Midbrain (tissue), 1 donor: ENCODE measurements at regions not wholly inside any gene's neighbourhood (a gene's known extent, or its start where the extent isn't known, plus 50 kb on each side); places are given as distances from the start of the nearest gene placed in this dataset.

Source experiments
- DNase-seq: peaks from one replicate; lab custom pipeline; 2025; lab: John Stamatoyannopoulos, UW

DNA sequence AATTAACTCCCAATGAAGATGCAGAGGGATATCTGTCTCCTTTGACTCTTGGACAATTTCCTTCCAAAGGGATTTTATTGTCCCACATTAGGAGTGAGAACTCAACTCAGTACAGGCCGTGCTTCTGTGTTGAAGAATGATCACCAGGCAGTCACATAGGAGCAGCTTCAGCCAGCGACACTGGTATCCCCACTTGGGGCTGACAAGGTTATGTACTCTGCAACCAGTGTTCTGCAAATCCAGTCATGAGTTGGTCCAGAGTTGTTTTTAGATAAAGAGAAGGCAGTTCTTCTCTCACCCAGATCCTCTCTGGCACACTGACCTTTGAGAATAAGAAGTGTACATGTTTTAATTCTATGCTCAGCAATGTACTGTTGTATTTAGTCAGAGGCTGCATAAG lies 415.8 kb downstream of the SETD4 start:
- DNase-seq: no peak

DNA sequence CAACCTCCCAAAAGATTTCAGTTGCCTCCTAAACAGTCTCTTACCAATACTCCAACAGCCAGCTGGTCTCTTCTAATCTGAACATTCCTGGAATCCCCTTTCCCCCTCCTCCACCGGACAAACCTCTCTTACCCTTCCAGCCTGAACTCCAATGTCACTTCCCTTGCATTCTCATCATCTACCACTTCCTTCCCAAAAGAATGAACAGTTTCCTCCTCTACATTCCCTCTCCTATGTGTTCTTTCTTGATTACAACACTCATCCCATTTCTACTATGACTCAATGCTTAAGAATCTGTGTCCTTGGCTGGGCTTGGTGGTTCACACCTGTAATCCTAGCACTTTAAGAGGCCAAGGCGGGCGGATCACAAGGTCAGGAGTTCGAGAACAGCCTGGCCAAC lies 417.1 kb downstream of the SETD4 start:
- DNase-seq: no peak

DNA sequence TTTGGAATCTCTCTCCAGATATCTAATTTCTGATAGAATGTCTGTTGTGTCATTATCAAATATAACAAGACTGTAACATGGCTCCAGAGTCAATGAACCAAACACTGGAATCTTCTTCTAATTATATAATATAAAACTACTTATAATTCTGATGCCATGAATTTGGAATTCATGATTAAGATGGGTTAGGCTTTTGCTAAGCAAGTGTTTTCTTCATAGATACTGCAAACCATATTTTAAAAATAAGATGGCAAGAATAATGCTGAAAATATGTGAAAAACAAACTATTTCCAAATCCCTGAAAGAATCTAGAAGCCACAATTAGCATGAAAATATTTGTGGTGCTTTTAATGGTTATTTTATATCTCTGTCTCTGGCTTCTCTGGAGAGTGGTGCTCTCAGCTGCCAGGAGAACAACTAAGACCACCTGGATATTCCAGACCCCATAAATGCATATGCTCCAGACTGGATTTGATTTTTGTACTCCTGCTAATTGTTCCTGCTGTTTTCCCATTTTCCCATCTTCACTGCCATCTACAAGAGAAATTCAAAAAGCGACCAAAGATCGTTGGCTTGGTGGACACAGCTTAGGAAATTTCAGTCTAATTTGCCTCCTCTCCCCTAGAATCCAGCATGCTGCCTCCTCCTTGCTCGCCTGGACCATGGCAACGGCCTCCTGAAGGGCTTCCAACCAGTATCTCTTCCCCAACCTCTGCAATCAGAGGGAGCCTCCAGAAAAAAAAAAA lies 418.9 kb downstream of the SETD4 start:
- no peak for DNase-seq

DNA sequence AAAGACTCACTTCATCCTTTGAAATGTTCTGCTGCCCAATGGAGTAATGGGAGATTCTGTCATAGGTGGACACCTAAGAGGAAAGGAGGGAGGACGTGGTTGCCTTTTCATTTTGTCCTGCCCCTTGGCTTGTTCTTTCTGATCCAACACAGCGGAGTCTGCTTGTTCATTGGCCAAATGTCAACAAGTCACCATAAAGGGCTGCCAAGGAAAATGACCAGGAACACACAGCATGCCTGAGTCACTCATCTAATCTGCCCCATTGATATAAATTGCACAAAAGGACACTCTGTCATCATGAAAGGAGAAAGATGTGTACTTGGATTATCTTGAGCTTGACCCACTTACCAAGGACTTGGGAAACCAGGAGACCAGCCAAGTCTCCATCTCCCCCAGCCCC lies 422.9 kb downstream of the SETD4 start:
- DNase-seq: no peak

DNA sequence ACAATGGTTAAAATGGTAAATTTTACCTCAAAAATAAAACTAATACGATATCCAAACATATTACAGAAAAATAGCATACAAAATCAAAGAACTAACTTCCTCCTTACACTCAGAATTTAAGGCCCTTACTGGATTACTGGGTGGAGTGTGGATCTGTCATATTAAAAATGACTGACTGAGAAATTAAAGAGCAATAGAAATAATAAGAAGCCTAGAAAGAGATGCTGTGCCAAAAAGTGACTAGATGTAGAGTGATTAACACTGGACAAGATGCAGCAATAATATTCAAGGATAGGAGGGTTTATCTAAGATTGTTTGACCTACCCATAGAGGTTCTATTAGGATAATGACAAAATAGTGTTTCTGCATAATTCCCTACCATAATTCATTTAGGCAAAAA lies 424.3 kb downstream of the SETD4 start:
- DNase-seq: no peak

DNA sequence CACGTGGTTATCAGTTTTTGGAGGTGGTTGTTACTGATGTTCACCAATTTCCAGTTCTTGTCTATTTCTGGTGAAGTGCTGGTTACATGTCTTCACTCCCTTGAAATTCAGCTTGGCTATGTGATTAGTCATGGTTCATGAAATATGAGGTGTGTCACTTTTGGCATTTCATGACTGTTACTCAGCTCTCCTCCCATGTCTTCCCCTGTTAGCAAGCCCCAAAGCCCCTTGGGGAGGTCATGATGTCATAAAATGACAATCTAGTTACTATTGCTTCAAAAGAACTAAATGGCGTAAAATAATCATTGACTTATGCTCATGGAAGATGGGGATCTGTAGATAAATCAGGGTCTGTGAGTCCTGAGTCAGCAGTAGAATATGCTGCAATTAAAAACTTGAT lies 425.1 kb downstream of the SETD4 start:
- DNase-seq: no peak

DNA sequence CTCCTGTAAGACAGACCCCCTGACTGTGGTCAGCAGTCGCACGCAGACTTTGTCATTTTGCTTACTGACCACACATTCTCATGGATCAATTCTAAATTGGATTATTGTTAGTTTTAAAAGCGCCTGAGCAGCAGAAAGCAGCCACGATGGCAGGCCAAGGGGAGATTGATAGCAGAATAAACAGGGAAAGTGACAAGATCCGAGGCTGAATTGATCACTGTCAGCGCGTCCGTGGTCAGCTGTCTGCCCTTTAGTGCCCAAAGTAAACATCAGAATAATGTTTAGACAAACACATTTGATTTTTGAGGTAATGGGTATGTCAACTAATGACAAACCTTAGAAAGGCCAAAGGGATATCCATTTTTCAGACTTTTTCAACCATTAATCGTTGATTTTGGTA lies 426.8 kb downstream of the SETD4 start:
- DNase-seq: no peak

DNA sequence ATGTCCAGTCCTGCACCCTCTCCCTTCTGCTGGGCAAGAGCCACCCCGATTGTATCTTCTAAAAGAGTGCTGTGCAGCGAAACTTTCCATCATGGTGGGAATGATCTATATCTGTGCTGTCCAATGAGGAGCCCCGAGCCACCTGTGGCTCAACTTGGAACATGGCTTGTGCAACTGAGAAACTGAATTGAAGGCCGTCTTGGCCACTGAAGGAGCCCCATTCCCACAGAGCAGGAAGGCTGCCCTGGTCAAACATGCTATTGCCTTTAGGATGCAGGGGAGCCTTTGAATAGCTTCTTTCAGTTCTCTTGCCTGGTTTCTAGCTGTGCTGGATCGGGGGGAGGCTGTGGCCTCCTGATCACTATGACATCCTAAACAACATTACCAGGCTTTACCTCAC lies 427.6 kb downstream of the SETD4 start:
- DNase-seq: no peak

DNA sequence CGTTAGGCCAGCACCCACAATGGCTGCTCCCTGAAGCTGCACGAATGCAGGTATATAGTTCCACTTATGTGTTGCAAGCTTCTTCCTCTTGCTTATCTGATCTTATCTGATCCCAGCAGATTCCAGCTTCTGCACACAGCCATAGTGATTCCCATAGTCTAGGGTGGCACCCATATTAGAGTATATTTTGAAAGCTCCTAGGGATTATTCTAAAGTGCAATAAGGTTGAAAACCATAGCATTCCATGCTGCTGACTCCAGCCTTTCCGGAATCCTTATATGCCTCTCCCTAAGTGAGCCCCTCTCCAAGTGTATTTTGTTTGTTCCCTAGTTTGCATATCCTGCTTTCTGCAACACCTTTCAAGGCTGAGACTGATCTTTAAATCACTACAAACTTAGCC lies 432.0 kb downstream of the SETD4 start:
- no peak for DNase-seq

DNA sequence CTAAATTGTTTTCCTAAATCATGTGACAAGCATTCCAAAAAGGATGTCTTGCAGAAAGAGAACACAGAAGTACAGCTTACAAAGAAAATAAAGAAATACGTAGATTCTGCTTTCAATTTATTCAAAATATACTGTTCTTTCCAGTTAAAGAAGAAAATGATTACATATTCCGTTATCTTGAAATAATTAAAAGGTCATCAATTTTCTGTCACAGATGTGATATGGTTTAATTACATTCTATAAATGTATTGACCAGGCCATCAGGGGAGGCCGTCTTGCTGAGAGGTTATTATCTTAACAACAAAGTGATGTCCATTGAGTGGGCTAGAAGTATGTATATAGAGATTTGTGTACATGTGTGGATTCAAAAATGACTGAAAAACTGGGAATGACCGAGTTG lies 432.9 kb downstream of the SETD4 start:
- no peak for DNase-seq

DNA sequence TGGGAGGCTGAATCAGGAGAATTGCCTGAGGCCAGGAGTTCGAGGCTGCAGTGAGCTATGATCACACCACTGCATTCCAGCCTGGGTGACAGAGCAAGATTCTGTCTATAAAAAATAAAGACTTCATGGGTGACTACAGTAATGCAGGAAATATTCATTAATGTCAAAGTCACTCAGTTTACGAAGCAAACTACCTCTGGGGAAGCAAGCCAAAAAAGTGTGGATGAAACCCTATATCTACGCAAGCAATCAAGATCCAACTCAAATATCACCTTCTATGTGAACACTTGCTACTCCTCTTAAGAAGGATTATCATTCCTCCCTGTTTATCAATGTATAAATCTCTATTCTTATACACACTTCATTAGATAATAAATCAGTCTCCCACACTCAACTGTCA lies 434.8 kb downstream of the SETD4 start:
- DNase-seq: no peak

DNA sequence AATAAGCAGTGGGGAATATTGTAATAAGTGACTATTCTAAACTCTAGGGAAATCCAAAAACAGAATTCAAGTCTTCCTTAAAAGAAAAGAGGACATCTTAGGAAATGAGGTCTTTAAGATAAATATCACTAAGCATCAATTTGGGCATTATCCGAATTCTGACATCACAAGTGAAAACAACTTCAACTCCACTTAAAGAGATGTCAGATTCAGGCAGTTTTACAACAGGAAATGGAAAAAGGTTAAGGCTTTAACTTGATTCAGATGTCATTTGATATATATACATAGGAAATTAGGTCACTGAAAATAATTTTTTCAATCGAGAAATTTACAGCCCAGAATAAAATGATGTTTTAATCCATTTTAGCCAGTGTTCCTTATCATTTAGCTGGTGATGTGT lies 435.4 kb downstream of the SETD4 start:
- DNase-seq: no peak

DNA sequence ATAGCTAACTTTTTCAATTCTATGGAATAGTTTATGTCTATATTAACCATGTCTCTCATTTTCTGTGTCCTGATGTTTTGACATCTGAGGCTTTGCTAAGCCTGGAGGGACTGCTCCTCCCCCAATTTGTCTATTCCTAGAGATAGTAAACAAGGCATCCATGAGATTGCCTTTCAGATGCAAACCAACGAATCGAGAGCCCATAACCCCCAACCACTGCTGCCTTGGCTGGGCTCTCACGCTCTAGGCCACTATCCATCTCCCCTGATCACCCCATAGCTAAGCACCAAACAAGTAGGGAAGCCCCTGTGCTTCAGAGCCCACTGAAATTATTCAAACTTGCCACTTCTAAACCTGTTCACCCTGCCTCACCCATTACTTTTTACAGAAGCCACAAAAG lies 437.7 kb downstream of the SETD4 start:
- no peak for DNase-seq

DNA sequence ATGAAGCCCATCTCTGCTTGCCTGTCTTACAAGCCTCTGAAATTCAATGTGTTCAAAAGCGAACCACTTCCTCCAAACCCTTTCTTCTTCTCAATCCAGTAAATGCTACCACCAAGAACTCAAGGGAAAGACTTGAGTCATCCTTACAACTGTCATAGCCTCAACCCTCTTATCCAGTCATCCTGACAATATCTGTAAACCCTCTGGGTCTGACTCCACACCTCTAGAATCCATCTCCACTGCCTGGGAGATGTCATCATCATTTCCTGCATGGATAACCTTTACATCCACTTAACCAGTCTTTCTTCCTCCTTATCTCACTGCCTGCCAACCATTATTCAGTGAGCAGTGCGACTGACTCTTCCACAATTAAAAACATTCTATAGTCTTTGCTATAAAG lies 441.1 kb downstream of the SETD4 start:
- DNase-seq: no peak

DNA sequence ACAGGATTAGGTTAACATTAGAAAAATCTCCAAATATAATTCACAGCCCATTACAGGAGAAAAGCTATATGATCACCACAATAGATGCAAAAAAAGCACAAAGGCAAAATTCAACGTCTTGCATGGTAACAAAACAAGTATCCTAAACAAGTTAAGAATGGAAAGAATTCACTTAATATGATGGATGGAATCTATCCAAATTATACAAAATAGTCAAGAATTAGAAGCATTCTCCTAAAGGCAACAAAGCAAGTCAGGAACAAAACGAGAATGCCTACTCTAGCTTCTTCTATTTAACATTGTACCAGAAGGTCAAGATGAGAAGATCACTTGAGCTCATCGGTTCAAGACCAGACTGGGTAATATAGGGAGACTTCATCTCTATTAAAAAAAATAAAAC lies 442.8 kb downstream of the SETD4 start:
- no peak for DNase-seq

DNA sequence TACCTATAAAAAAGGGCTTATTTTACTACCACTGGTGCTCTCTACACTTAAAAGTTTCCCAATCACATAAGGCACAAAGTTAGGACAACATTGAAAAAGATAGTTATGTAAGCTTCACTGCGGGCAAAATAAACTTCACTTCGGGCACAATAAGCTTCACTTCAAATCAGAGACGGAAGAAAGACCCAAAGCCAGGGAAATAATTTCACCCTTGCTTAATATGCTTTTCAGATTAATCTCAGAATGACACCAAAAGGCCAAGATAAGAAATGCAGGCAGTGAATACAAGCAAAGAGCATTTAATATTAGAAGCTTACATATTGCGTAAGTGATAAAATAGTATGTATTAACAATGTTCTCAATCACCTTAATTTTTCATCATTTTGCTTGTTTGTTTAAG lies 444.2 kb downstream of the SETD4 start:
- DNase-seq: peak; percentile 20

DNA sequence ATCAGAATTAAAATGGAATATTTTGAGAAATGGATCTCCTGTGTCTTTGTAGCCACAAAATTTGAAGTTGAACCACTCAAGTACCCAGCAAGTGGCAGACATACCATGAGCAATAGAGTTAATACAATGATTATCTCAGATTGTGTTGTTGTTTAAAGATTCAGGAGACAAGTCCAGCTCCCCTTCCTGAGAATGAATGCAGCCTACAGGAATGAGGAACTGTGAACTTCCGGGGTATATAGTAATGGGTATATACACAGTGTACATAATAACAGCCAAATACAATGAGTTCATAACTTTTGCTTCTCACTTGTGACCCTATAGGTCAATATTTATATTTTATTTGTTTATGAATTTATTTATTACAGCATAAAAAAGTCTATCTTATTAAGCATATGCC lies 445.0 kb downstream of the SETD4 start:
- DNase-seq: no peak

DNA sequence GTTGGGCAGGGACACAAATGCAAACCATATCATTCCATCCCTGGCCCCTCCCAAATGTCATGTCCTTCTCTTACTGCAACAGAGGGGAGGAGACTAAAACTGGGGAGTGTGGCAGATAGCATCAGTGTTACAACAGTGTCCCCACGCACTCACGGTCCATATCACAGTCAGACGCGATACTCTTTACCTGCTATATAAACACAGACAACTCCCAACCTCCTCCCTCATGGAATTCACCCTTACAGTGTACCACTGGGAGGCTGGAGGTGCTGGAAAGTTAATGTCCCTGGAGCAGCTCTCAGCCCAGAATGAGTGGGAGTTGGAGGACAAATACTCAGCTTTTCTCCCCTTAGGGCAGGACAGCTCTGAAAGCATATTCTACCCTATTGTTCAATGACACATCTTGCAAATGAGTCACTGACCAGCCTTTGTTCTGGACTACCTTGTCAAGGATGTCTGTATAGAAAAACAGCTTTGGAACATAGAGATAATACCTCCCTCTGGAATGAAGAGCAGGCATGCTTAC lies 445.9 kb downstream of the SETD4 start:
- no peak for DNase-seq

DNA sequence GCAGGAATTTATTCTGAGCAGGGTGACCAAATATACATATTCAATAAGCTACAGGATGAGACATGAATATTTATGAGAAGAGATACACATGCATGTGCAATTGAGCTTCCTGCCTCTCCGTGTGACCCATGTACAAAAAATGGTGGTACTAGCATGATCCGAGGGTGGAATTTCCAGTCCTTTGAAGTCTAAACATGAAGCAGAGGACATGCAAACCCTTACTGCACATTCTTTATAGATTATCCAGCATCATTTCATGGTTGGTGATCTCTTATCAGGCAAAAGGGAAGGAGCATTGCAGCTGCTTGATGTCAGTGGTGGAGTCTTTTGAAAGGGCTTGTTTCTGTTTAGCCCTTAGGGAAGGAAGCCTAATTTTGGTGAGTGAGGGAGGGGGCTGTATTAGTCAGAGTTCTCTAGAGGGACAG lies 448.6 kb downstream of the SETD4 start:
- no peak for DNase-seq

DNA sequence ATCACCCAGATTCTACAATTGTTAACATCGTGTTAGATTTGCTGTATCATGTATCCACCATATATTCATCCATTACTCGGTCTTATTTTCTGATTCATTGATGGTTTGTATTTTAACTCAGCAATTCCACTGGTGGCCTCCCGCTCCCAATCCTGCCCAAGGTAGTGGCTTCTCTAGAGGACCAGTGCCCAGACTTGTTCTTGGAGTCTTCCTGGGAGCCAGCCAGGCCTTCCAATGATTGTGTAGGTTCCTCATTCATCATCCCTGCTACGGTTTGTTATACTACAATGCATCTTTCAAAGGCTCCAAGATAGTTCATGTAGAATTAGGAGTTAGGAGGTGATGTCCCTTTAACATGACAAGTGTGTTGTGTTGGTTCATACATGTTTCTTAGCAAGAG lies 451.1 kb downstream of the SETD4 start:
- no peak for DNase-seq

DNA sequence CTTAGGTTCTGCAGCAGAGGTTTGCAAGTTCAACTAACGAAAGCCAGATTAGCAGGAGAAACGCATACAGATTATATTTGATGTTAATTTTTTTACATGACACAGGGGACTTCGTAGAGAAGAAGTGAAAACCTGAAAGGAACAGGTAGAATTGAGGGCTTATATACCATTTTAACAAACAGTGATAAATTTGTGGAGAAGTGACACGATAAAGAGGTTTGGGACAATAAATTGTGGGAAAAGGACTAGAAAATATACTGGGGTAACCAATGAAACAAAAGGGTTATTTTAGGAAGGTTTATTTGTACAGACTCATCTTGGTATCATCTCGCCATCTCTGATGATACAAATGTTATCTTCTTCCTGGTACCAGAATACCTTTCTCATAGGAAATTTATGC lies 452.9 kb downstream of the SETD4 start:
- DNase-seq: no peak

DNA sequence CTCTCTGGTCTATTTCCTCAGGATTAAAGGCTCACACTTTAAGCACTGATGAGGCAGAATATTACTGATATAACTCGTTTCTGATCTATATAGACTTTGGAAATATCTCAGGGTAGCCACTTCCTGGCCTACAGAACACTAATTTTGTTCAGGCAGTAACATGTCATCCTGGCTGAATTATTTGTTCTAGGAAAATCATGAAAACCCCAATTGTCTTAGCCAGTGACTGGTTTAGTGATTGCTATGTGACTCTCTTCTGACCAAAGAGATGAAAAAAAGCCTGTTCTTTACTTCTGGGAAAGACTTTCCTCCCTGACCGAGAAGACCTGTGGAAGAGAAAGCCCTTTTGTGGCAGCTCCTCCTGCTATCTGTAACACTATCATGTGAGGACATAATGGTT lies 453.7 kb downstream of the SETD4 start:
- no peak for DNase-seq

DNA sequence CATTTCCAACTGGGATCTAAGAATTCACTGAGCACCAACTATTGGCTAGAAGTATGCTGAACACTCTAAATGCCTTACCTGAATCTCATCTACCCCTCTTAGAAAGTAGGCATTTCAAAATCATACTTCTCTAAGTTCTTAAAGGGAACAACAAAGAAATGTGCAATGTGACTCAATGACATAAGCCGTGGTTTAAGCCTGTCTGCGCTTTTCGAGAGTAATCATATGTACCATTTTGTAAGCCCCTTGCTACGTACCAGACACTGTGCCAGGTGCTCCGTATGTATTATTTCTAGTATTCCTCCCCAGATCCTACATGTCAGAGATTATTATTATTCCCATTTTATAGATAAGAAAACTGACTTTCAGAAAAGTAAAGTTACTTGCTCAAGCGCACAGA lies 454.2 kb downstream of the SETD4 start:
- no peak for DNase-seq

DNA sequence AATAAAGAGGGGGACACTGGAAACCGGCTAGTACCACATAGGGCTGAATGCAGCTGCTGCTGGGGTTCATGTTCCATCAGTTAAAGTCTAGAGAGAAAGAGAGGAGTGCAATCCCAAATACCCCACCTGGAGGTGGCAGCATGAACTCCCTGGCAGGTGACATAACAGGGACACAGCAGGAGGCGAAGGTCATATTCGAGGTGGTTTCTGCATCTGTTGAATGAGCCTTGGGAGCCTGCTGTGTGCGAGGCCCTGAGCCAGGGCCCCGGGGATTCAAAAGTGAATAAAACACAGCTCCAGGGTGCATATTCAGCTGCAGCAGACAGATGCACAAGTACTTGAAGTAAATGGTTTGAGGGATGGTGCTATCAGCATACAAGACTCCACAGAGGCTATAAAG lies 456.8 kb downstream of the SETD4 start:
- no peak for DNase-seq
